Testis (tissue), 2 donors: ENCODE measurements at regions not wholly inside any gene's neighbourhood (a gene's known extent, or its start where the extent isn't known, plus 50 kb on each side); places are given as distances from the start of the nearest gene placed in this dataset.

Experiments
- POLR2A ChIP-seq: fragments of 450-650 bp; IDR thresholded peaks from one replicate; pipeline ENCODE4 v1.6.1; 2017; ENCODE audit warnings: antibody characterized with exemption, mild to moderate bottlenecking, moderate library complexity
- TF ChIP-seq, protein P1 (sequence below), 3 experiments: fragments of 450-650 bp in 2 of 3; fragments of 200-600 bp in 1 of 3; sonication (generic) in 1 of 3; IDR thresholded peaks; one replicate each; pipeline ENCODE4 v1.5.1; 2016 to 2019; ENCODE audit warnings: antibody characterized with exemption in 3 of 3, mild to moderate bottlenecking in 2 of 3, moderate library complexity in 1 of 3

GRCh38 chr18:67215686-67216085 is 300.8 kb downstream of the DSEL start:
- TF ChIP-seq, protein P1, sequence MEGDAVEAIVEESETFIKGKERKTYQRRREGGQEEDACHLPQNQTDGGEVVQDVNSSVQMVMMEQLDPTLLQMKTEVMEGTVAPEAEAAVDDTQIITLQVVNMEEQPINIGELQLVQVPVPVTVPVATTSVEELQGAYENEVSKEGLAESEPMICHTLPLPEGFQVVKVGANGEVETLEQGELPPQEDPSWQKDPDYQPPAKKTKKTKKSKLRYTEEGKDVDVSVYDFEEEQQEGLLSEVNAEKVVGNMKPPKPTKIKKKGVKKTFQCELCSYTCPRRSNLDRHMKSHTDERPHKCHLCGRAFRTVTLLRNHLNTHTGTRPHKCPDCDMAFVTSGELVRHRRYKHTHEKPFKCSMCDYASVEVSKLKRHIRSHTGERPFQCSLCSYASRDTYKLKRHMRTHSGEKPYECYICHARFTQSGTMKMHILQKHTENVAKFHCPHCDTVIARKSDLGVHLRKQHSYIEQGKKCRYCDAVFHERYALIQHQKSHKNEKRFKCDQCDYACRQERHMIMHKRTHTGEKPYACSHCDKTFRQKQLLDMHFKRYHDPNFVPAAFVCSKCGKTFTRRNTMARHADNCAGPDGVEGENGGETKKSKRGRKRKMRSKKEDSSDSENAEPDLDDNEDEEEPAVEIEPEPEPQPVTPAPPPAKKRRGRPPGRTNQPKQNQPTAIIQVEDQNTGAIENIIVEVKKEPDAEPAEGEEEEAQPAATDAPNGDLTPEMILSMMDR (IDR thresholded peaks at IDR 0.05) = no peak
- no peak for TF ChIP-seq POLR2A
